IMR-90 (cell line): ENCODE measurements at regions not wholly inside any gene's neighbourhood (a gene's known extent, or its start where the extent isn't known, plus 50 kb on each side); places are given as distances from the start of the nearest gene placed in this dataset.

ENCODE experiments used
- ATAC-seq: fragments of 200-7000 bp; cut with Tn5 transposase; 2 replicates; pipeline ENCODE4 v1.9.1; 2020; ENCODE audit warnings: low read depth, mild to moderate bottlenecking, moderate library complexity
- BruUV-seq: library from RNA; stranded (reverse); fragments of 400-500 nt; replicated peaks from 2 replicates; lab custom pipeline; 2021; lab: Mats Ljungman, UMichigan
- CTCF ChIA-PET: fragments of 300-600 bp; formaldehyde crosslinking; extraction: SDS; loops from one replicate; lab custom pipeline; 2021; ENCODE audit warnings: antibody characterized with exemption; lab: Yijun Ruan, JAX
- POLR2A ChIA-PET: fragments of 300-600 bp; sonication (Branson Sonifier 250); formaldehyde crosslinking; loops from one replicate; lab custom pipeline; 2022; ENCODE audit warnings: antibody characterized with exemption; ENCODE audit not compliant: unreplicated experiment; lab: Charles Lee
- DNase-seq: peaks from one replicate; pipeline ENCODE4 v3.0.0; 2013
- H2AFZ ChIP-seq: replicated peaks from 2 replicates; pipeline ENCODE3; 2013; ENCODE audit warnings: low read length, mild to moderate bottlenecking; ENCODE audit not compliant: poor library complexity
- H2AK5ac ChIP-seq: 2 replicates; pipeline ENCODE4 v1.6.1; 2013; ENCODE audit warnings: low read depth, low read length, inconsistent platforms
- H2AK9ac ChIP-seq: replicated peaks from 2 replicates; pipeline ENCODE3; 2013; ENCODE audit warnings: mild to moderate bottlenecking, low read depth, low read length, moderate library complexity; ENCODE audit not compliant: poor library complexity
- H2BK120ac ChIP-seq: 2 replicates; pipeline ENCODE4 v1.6.1; 2013; ENCODE audit warnings: low read depth, low read length, inconsistent platforms
- H2BK15ac ChIP-seq: 3 replicates; pipeline ENCODE4 v1.6.1; 2013; ENCODE audit warnings: low read depth, low read length, inconsistent platforms
- H2BK20ac ChIP-seq: 2 replicates; pipeline ENCODE4 v1.6.1; 2013; ENCODE audit warnings: low read depth, mild to moderate bottlenecking, inconsistent platforms, low read length, moderate library complexity
- H2BK5ac ChIP-seq: 2 replicates; pipeline ENCODE4 v1.6.1; 2013; ENCODE audit warnings: mild to moderate bottlenecking, low read depth, low read length, inconsistent platforms; ENCODE audit not compliant: poor library complexity, severe bottlenecking
- H3K14ac ChIP-seq: replicated peaks from 2 replicates; pipeline ENCODE4 v1.6.1; 2013; ENCODE audit warnings: low read depth, low read length, inconsistent platforms
- H3K18ac ChIP-seq: 2 replicates; pipeline ENCODE4 v1.6.1; 2013; ENCODE audit warnings: low read depth, low read length, control low read depth
- H3K23ac ChIP-seq: 2 replicates; pipeline ENCODE4 v1.6.1; 2013; ENCODE audit warnings: low read depth, low read length, inconsistent platforms
- H3K27ac ChIP-seq: 2 replicates; pipeline ENCODE4 v1.5.1; 2013; ENCODE audit warnings: mild to moderate bottlenecking, control low read depth, low read length; ENCODE audit not compliant: insufficient read depth
- H3K27me3 ChIP-seq: 2 replicates; pipeline ENCODE4 v1.6.1; 2013; ENCODE audit warnings: low read length; ENCODE audit not compliant: control insufficient read depth, insufficient read depth
- H3K36me3 ChIP-seq: 2 replicates; pipeline ENCODE4 v1.6.1; 2013; ENCODE audit warnings: low read length, mixed read lengths; ENCODE audit not compliant: control insufficient read depth, insufficient read depth
- H3K4ac ChIP-seq: 2 replicates; pipeline ENCODE4 v1.6.1; 2013; ENCODE audit warnings: low read depth, low read length, inconsistent platforms
- H3K4me1 ChIP-seq: 2 replicates; pipeline ENCODE4 v1.6.1; 2013; ENCODE audit warnings: low read length, mixed read lengths; ENCODE audit not compliant: control insufficient read depth, insufficient read depth
- H3K4me2 ChIP-seq: 2 replicates; pipeline ENCODE4 v1.6.1; 2013; ENCODE audit warnings: low read depth, mild to moderate bottlenecking, control low read depth, low read length, moderate library complexity
- H3K4me3 ChIP-seq: 2 replicates; pipeline ENCODE4 v1.5.1; 2013; ENCODE audit warnings: low read depth, mild to moderate bottlenecking, control low read depth, low read length, moderate library complexity; ENCODE audit not compliant: insufficient read depth
- H3K56ac ChIP-seq: 2 replicates; pipeline ENCODE4 v1.6.1; 2013; ENCODE audit warnings: low read length, inconsistent platforms; ENCODE audit not compliant: insufficient read depth; ENCODE audit errors: extremely low read depth
- H3K79me1 ChIP-seq, 2 experiments: 2 replicates each; pipeline ENCODE4 v1.6.1; 2013; ENCODE audit warnings: low read length in 2 of 2, inconsistent platforms in 1 of 2, low read depth in 1 of 2
- H3K9ac ChIP-seq: 2 replicates; pipeline ENCODE4 v1.6.1; 2013; ENCODE audit warnings: low read depth, low read length, control low read depth
- H3K9me1 ChIP-seq: 2 replicates; pipeline ENCODE4 v1.6.1; 2013; ENCODE audit warnings: low read length, inconsistent platforms; ENCODE audit not compliant: insufficient read depth
- H3K9me3 ChIP-seq: 2 replicates; pipeline ENCODE4 v1.6.1; 2013; ENCODE audit warnings: low read length; ENCODE audit not compliant: control insufficient read depth, insufficient read depth
- H4K20me1 ChIP-seq: 2 replicates; pipeline ENCODE4 v1.6.1; 2013; ENCODE audit warnings: low read length, inconsistent platforms; ENCODE audit not compliant: insufficient read depth
- H4K5ac ChIP-seq: 2 replicates; pipeline ENCODE4 v1.6.1; 2013; ENCODE audit warnings: mild to moderate bottlenecking, low read depth, low read length, control low read depth
- H4K8ac ChIP-seq, 2 experiments: 2 replicates each; pipeline ENCODE4 v1.6.1; 2013; ENCODE audit warnings: low read depth in 2 of 2, low read length in 2 of 2, control low read depth in 1 of 2, inconsistent platforms in 1 of 2
- H4K91ac ChIP-seq: 2 replicates; pipeline ENCODE4 v1.6.1; 2013; ENCODE audit warnings: low read depth, low read length, inconsistent platforms; ENCODE audit not compliant: insufficient read depth
- BHLHE40 ChIP-seq: fragments of 150-350 bp; IDR thresholded peaks from 2 replicates; pipeline ENCODE4 v1.6.1; 2016; ENCODE audit warnings: mild to moderate bottlenecking, low read depth, low read length
- CEBPB ChIP-seq: IDR thresholded peaks from 2 replicates; pipeline ENCODE4 v1.6.1; 2012; ENCODE audit warnings: low read depth, low read length, improper control_type of control experiment
- CHD1 ChIP-seq: IDR thresholded peaks from 2 replicates; pipeline ENCODE4 v1.6.1; 2012; ENCODE audit warnings: low read depth, low read length, improper control_type of control experiment
- ELK1 ChIP-seq: fragments of 150-350 bp; IDR thresholded peaks from 2 replicates; pipeline ENCODE4 v1.6.1; 2016; ENCODE audit warnings: low read depth, mild to moderate bottlenecking, low read length, moderate library complexity, borderline replicate concordance
- MAFK ChIP-seq: IDR thresholded peaks from 2 replicates; pipeline ENCODE4 v1.6.1; 2012; ENCODE audit warnings: low read depth, low read length, improper control_type of control experiment
- MAZ ChIP-seq: IDR thresholded peaks from 2 replicates; pipeline ENCODE4 v1.6.1; 2012; ENCODE audit warnings: low read depth, mild to moderate bottlenecking, low read length, improper control_type of control experiment, moderate library complexity, borderline replicate concordance
- NFE2L2 ChIP-seq: fragments of 150-350 bp; IDR thresholded peaks from 2 replicates; pipeline ENCODE4 v1.6.1; 2016; ENCODE audit warnings: low read depth, mild to moderate bottlenecking, low read length
- POLR2A ChIP-seq: IDR thresholded peaks from 2 replicates; pipeline ENCODE4 v1.6.1; 2012; ENCODE audit warnings: mild to moderate bottlenecking, low read depth, low read length
- RCOR1 ChIP-seq: IDR thresholded peaks from 2 replicates; pipeline ENCODE4 v1.6.1; 2012; ENCODE audit warnings: mild to moderate bottlenecking, low read length, improper control_type of control experiment; ENCODE audit not compliant: insufficient replicate concordance
- SMC3 ChIP-seq: fragments of 150-350 bp; IDR thresholded peaks from 2 replicates; pipeline ENCODE4 v1.6.1; 2016; ENCODE audit warnings: low read depth, mild to moderate bottlenecking, antibody characterized with exemption, low read length, moderate library complexity
- USF2 ChIP-seq: fragments of 150-350 bp; IDR thresholded peaks from 2 replicates; pipeline ENCODE4 v1.6.1; 2017; ENCODE audit warnings: mild to moderate bottlenecking, antibody characterized with exemption, low read length, low read depth
- WGBS, 2 experiments: methylation state at CpG; one replicate each; pipeline versions ENCODE4 v1.1.5 to v1.1.7; 2013; ENCODE audit warnings: missing lambda C conversion rate in 2 of 2; ENCODE audit not compliant: insufficient read length in 1 of 2; ENCODE audit errors: extremely low coverage in 2 of 2; 5-methylcytosine and 5-hydroxymethylcytosine counted together
- dilution Hi-C: fragments of 300-500 bp; cut with HindIII; formaldehyde crosslinking; loops from one replicate; pipeline ENCODE4 v1.14.3; 2018; ENCODE audit warnings: low sequenced_read_pairs; ENCODE audit not compliant: unreplicated experiment
- in situ Hi-C: fragments of 300-500 bp; cut with MboI; formaldehyde crosslinking; loops from 3 replicates; pipeline ENCODE4 v1.14.3; 2019; ENCODE audit warnings: low sequenced_read_pairs, inconsistent platforms, mixed read lengths
- intact Hi-C: fragments of 100-400 bp; cut with micrococcal nuclease; formaldehyde crosslinking; loops from 2 replicates; pipeline ENCODE4 v1.10.0; 2022

GRCh38 chr5:3925022-3925421, 329.4 kb downstream of the IRX1 start:
- H3K4me1 ChIP-seq, result no peaks in the 10 kb centered on the region
- no peak overlapping the region for H3K23ac ChIP-seq
- ChIA-PET POLR2A (no interaction called here), CTCF (no interaction called here)
- no peaks in the 10 kb centered on the region for H3K27me3 ChIP-seq
- H3K56ac ChIP-seq, result no peak overlapping the region
- no peak overlapping the region for H4K91ac ChIP-seq
- no peak overlapping the region for H4K5ac ChIP-seq
- no peaks in the 10 kb centered on the region for H3K79me1 ChIP-seq
- H2AK5ac ChIP-seq, result no peak overlapping the region
- no peak overlapping the region for H3K18ac ChIP-seq
- no peaks in the 10 kb centered on the region for H3K36me3 ChIP-seq
- H4K8ac ChIP-seq, result no peak overlapping the region
- dilution Hi-C loops, result no loop called here
- H2BK5ac ChIP-seq, result no peak overlapping the region
- WGBS, 2 experiments, result 39% methylated on average over 3 of the region's 7 CpGs; no CpG with 5 or more reads in 1 of the 2 experiments
- H3K9me3 ChIP-seq, result peaks cover 34% of the 10 kb centered on the region
- H2BK120ac ChIP-seq, result no peak overlapping the region
- H3K9me1 ChIP-seq, result no peaks in the 10 kb centered on the region
- in situ Hi-C loops, result no loop called here
- no peaks in the 10 kb centered on the region for H4K20me1 ChIP-seq
- H3K4ac ChIP-seq, result no peak overlapping the region
- TF ChIP-seq CHD1 (no peak), MAFK (no peak), POLR2A (no peak), USF2 (no peak), RCOR1 (no peak), SMC3 (no peak), NFE2L2 (no peak), ELK1 (no peak), MAZ (no peak), CEBPB (no peak), BHLHE40 (no peak)
- H2BK20ac ChIP-seq, result no peak overlapping the region
- no peak overlapping the region for H2BK15ac ChIP-seq
- H2AK9ac ChIP-seq, result no peak overlapping the region
- H3K27ac ChIP-seq, result no peak overlapping the region
- no TSS peak for BruUV-seq
- H3K14ac ChIP-seq, result no peak overlapping the region
- DNase-seq (no peak), ATAC-seq (no peak)
- H2AFZ ChIP-seq, result no peak overlapping the region
- no peak overlapping the region for H3K4me3 ChIP-seq
- H3K4me2 ChIP-seq, result no peak overlapping the region
- H3K9ac ChIP-seq, result no peak overlapping the region
- intact Hi-C loops, result no loop called here
